ENCODE measurements at regions not wholly inside any gene's neighbourhood (a gene's known extent, or its start where the extent isn't known, plus 50 kb on each side); places are given as distances from the start of the nearest gene placed in this dataset.

DNA sequence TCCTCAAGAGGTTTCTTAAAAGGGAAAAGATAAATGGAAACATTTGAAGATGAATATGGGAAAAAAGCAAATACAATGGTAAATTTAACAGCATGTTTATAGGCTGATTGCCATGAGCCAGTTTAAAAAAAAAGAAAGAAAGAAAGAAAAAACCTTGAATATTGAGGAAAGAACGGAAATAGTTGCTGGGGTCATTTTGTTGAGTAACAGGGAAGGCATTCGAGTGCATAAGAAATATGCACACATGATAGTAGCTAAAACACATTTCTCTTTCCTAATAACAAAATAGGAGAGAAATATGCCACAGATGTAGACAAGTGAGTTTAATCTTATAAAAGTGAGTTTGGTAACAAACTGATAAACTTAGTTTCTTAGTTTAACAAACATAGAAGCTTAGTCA is 864.6 kb upstream of the ACO1 start:
- Histone ChIP-seq H2BK12ac (ENCODE audit: low read length) (no peak overlapping the region), H3K4me1 (ENCODE audit: control insufficient read depth in 1 of 2, insufficient read depth in 2 of 2, low read length in 2 of 2) (no peaks in the 10 kb centered on the region), H3K27me3 (ENCODE audit: insufficient read depth, low read length) (no peaks in the 10 kb centered on the region), H3K4ac (ENCODE audit: low read depth, low read length) (no peak overlapping the region), H3K79me2 (ENCODE audit: control insufficient read depth, insufficient read depth, low read length, poor library complexity) (no peaks in the 10 kb centered on the region), H2BK5ac (ENCODE audit: low read depth, low read length, poor library complexity) (no peak overlapping the region), H2BK120ac (ENCODE audit: insufficient read depth, low read length, poor library complexity) (no peak overlapping the region), H4K91ac (ENCODE audit: low read depth, low read length) (no peak overlapping the region), H3K79me1 (ENCODE audit: low read length) (no peaks in the 10 kb centered on the region), H2AFZ (ENCODE audit: insufficient read depth, low read length, poor library complexity) (no peak overlapping the region), H3K9me3 (ENCODE audit: insufficient read depth, low read depth, low read length) (no peaks in the 10 kb centered on the region), H3K9ac (ENCODE audit: low read length) (no peak overlapping the region), H3K23ac (ENCODE audit: low read length) (no peak overlapping the region), H2AK5ac (ENCODE audit: low read length) (no peak overlapping the region), H4K8ac (ENCODE audit: low read depth, low read length) (no peak overlapping the region), H4K12ac (ENCODE audit: low read depth, low read length) (no peak overlapping the region), H3K14ac (ENCODE audit: low read length) (no peak overlapping the region), H3K4me3 (ENCODE audit: low read depth, low read length) (no peak overlapping the region), H3K36me3 (ENCODE audit: control insufficient read depth in 1 of 2, insufficient read depth in 2 of 2, low read length in 2 of 2) (no peaks in the 10 kb centered on the region), H3K18ac (ENCODE audit: low read length) (no peak overlapping the region), H3K27ac (ENCODE audit: low read depth, low read length) (no peak overlapping the region), H3K4me2 (ENCODE audit: low read length) (no peak overlapping the region)
- WGBS (ENCODE audit: extremely low coverage, insufficient coverage, insufficient read length): no CpG with 5 or more reads among the region's 2 CpGs
- DNase-seq: no peak

GRCh38 chr9:31520301-31521085 is 864.0 kb upstream of the ACO1 start:
- Histone ChIP-seq H3K23ac (ENCODE audit: low read length) (no peak overlapping the region), H2BK120ac (ENCODE audit: insufficient read depth, low read length, poor library complexity) (no peak overlapping the region), H3K9me3 (ENCODE audit: insufficient read depth, low read depth, low read length) (no peaks in the 10 kb centered on the region), H4K91ac (ENCODE audit: low read depth, low read length) (no peak overlapping the region), H3K14ac (ENCODE audit: low read length) (no peak overlapping the region), H3K4me1 (ENCODE audit: control insufficient read depth in 1 of 2, insufficient read depth in 2 of 2, low read length in 2 of 2) (no peaks in the 10 kb centered on the region), H4K8ac (ENCODE audit: low read depth, low read length) (no peak overlapping the region), H2BK5ac (ENCODE audit: low read depth, low read length, poor library complexity) (no peak overlapping the region), H4K12ac (ENCODE audit: low read depth, low read length) (no peak overlapping the region), H3K9ac (ENCODE audit: low read length) (no peak overlapping the region), H2AK5ac (ENCODE audit: low read length) (no peak overlapping the region), H2BK12ac (ENCODE audit: low read length) (no peak overlapping the region), H3K36me3 (ENCODE audit: control insufficient read depth in 1 of 2, insufficient read depth in 2 of 2, low read length in 2 of 2) (no peaks in the 10 kb centered on the region), H3K27ac (ENCODE audit: low read depth, low read length) (no peak overlapping the region), H2AFZ (ENCODE audit: insufficient read depth, low read length, poor library complexity) (no peak overlapping the region), H3K27me3 (ENCODE audit: insufficient read depth, low read length) (no peaks in the 10 kb centered on the region), H3K4ac (ENCODE audit: low read depth, low read length) (no peak overlapping the region), H3K18ac (ENCODE audit: low read length) (no peak overlapping the region), H3K79me1 (ENCODE audit: low read length) (no peaks in the 10 kb centered on the region), H3K4me2 (ENCODE audit: low read length) (no peak overlapping the region), H3K79me2 (ENCODE audit: control insufficient read depth, insufficient read depth, low read length, poor library complexity) (no peaks in the 10 kb centered on the region), H3K4me3 (ENCODE audit: low read depth, low read length) (no peak overlapping the region)
- no CpG with 5 or more reads among the region's 3 CpGs for WGBS (ENCODE audit: extremely low coverage, insufficient coverage, insufficient read length)
- DNase-seq: no peak

GRCh38 chr9:31535651-31536050 is 848.8 kb upstream of the ACO1 start:
- H3K4me2 ChIP-seq (ENCODE audit: low read length): no peak overlapping the region
- H3K4ac ChIP-seq (ENCODE audit: low read depth, low read length): no peak overlapping the region
- H3K4me1 ChIP-seq (ENCODE audit: control insufficient read depth in 1 of 2, insufficient read depth in 2 of 2, low read length in 2 of 2): no peaks in the 10 kb centered on the region
- no peaks in the 10 kb centered on the region for H3K36me3 ChIP-seq (ENCODE audit: control insufficient read depth in 1 of 2, insufficient read depth in 2 of 2, low read length in 2 of 2)
- no peak overlapping the region for H4K12ac ChIP-seq (ENCODE audit: low read depth, low read length)
- H2AK5ac ChIP-seq (ENCODE audit: low read length): no peak overlapping the region
- no peaks in the 10 kb centered on the region for H3K79me2 ChIP-seq (ENCODE audit: control insufficient read depth, insufficient read depth, low read length, poor library complexity)
- H3K18ac ChIP-seq (ENCODE audit: low read length): no peak overlapping the region
- H3K14ac ChIP-seq (ENCODE audit: low read length): no peak overlapping the region
- no CpG with 5 or more reads among the region's 2 CpGs for WGBS (ENCODE audit: extremely low coverage, insufficient coverage, insufficient read length)
- H2BK12ac ChIP-seq (ENCODE audit: low read length): no peak overlapping the region
- H3K27me3 ChIP-seq (ENCODE audit: insufficient read depth, low read length): no peaks in the 10 kb centered on the region
- no peak overlapping the region for H3K9ac ChIP-seq (ENCODE audit: low read length)
- no peak overlapping the region for H3K23ac ChIP-seq (ENCODE audit: low read length)
- H3K9me3 ChIP-seq (ENCODE audit: insufficient read depth, low read depth, low read length): no peaks in the 10 kb centered on the region
- H3K27ac ChIP-seq (ENCODE audit: low read depth, low read length): no peak overlapping the region
- no peak overlapping the region for H2BK5ac ChIP-seq (ENCODE audit: low read depth, low read length, poor library complexity)
- no peak overlapping the region for H2BK120ac ChIP-seq (ENCODE audit: insufficient read depth, low read length, poor library complexity)
- no peak overlapping the region for H3K4me3 ChIP-seq (ENCODE audit: low read depth, low read length)
- DNase-seq: peak in 1 of 2 donors; percentile 3
- H4K91ac ChIP-seq (ENCODE audit: low read depth, low read length): no peak overlapping the region
- no peak overlapping the region for H4K8ac ChIP-seq (ENCODE audit: low read depth, low read length)
- no peaks in the 10 kb centered on the region for H3K79me1 ChIP-seq (ENCODE audit: low read length)
- H2AFZ ChIP-seq (ENCODE audit: insufficient read depth, low read length, poor library complexity): no peak overlapping the region

- no CpG with 5 or more reads among the region's 4 CpGs for WGBS (ENCODE audit: extremely low coverage, insufficient coverage, insufficient read length)
- Histone ChIP-seq H3K23ac (ENCODE audit: low read length) (no peak overlapping the region), H3K79me1 (ENCODE audit: low read length) (no peaks in the 10 kb centered on the region), H3K79me2 (ENCODE audit: control insufficient read depth, insufficient read depth, low read length, poor library complexity) (no peaks in the 10 kb centered on the region), H4K12ac (ENCODE audit: low read depth, low read length) (no peak overlapping the region), H3K36me3 (ENCODE audit: control insufficient read depth in 1 of 2, insufficient read depth in 2 of 2, low read length in 2 of 2) (no peaks in the 10 kb centered on the region), H2BK5ac (ENCODE audit: low read depth, low read length, poor library complexity) (no peak overlapping the region), H2BK12ac (ENCODE audit: low read length) (no peak overlapping the region), H2BK120ac (ENCODE audit: insufficient read depth, low read length, poor library complexity) (no peak overlapping the region), H3K4me1 (ENCODE audit: control insufficient read depth in 1 of 2, insufficient read depth in 2 of 2, low read length in 2 of 2) (no peaks in the 10 kb centered on the region), H4K91ac (ENCODE audit: low read depth, low read length) (no peak overlapping the region), H3K4me2 (ENCODE audit: low read length) (no peak overlapping the region), H2AK5ac (ENCODE audit: low read length) (no peak overlapping the region), H3K4me3 (ENCODE audit: low read depth, low read length) (no peak overlapping the region), H3K18ac (ENCODE audit: low read length) (no peak overlapping the region), H3K27me3 (ENCODE audit: insufficient read depth, low read length) (no peaks in the 10 kb centered on the region), H4K8ac (ENCODE audit: low read depth, low read length) (no peak overlapping the region), H3K9me3 (ENCODE audit: insufficient read depth, low read depth, low read length) (no peaks in the 10 kb centered on the region), H3K4ac (ENCODE audit: low read depth, low read length) (no peak overlapping the region), H3K14ac (ENCODE audit: low read length) (no peak overlapping the region), H2AFZ (ENCODE audit: insufficient read depth, low read length, poor library complexity) (no peak overlapping the region), H3K27ac (ENCODE audit: low read depth, low read length) (no peak overlapping the region), H3K9ac (ENCODE audit: low read length) (no peak overlapping the region)
- DNase-seq: no peak
These were observed 848.0 kb upstream of the ACO1 start for GRCh38 chr9:31536471-31536870.
